HG02763 (cell line): ENCODE measurements at regions not wholly inside any gene's neighbourhood (a gene's known extent, or its start where the extent isn't known, plus 50 kb on each side); places are given as distances from the start of the nearest gene placed in this dataset.

Source experiments
- ATAC-seq: cut with Tn5 transposase; IDR thresholded peaks from one replicate; pipeline ENCODE4 v1.9.1; 2021; ENCODE audit warnings: mild to moderate bottlenecking, moderate library complexity; ENCODE audit not compliant: unreplicated experiment

DNA sequence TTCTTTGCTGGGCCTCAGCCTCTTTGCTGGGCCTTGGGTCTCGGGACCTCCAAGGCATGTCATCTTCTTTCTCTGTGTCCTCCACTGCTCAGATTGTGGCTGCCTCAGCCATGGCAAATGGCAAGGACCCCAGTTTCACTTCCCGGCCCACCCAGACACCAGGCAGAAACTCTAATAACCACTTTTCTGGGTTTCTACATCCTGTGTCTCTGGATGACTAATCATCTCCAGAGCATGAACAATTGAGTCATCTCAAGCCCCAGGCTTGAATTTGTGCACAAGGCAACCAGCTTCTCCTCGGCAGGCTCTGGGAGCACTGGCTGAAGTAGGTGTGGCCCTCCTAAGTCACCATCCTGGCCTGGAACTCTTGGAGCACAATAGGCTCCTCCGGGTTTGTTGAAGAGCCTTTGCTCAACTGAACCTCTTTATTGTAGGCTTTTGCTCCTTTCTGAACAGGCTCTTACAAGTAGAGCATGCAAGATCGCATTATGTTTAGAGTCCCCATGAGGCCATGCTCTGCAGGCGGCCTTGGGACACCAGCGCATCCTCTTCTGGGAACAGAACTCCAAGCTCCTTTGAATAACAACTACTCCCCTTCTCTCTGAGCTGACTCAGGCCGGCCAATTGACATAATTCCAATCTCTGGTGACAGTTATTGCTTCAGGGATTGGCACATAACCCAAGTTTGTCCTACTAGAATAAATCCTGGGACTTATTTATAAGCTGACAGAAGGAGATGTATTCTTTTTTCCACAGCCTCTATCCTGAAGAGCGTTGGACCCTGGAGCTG lies 218.1 kb downstream of the WDR11 start:
- peak; percentile 57 for ATAC-seq

- no peak for ATAC-seq
Measured at GRCh38 chr10:121070275-121071070, 219.3 kb downstream of the WDR11 start.

- no peak for ATAC-seq
Measured at GRCh38 chr10:121071901-121072300, 220.7 kb downstream of the WDR11 start.

DNA sequence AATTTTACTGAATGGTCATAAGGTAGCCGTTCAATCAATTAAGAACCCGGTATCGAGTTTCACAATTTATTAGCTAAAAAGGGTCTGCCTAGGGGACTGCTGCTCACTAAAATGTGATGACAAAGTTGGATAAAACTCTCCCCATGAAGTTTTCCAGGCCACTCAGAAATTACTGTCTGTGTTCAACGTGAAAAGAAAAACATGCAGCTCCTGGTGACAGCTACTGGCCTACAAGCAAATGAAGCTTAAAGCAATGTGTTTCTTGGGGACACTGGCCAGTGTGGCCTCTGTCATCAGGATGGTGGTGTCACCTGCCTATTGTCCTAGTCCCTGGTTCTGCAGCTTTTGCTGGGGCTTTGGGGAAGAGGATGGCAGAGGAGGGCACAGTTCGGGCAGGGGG lies 222.6 kb downstream of the WDR11 start:
- no peak for ATAC-seq

- no peak for ATAC-seq
Measured at GRCh38 chr10:121076776-121077715, 225.9 kb downstream of the WDR11 start.

DNA sequence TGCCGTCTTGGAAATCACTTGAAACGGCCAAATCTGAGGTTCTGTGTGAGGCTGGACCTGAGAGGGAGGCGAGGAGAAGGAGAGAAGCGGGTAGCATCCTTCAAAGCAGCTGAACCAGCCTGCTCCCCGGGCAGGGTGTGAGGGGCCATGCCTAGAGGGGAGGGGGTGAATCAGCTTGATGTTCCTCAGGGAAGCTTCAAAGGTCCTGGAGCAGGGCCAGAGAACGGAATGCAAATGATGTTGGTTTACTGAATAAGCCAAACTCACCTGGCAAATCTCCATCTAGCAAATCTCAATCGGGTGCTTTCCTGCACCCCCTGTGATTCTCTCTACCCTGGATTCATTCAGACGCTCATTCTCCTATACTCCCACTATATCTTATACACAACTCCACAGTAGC lies 226.9 kb downstream of the WDR11 start:
- no peak for ATAC-seq

- no peak for ATAC-seq
Measured at GRCh38 chr10:121078672-121079102, 227.5 kb downstream of the WDR11 start.

GRCh38 chr10:121079226-121079625 lies 228.1 kb downstream of the WDR11 start:
- ATAC-seq, result no peak

- ATAC-seq, result no peak
Measured at GRCh38 chr10:121080281-121080891, 229.2 kb downstream of the WDR11 start.

DNA sequence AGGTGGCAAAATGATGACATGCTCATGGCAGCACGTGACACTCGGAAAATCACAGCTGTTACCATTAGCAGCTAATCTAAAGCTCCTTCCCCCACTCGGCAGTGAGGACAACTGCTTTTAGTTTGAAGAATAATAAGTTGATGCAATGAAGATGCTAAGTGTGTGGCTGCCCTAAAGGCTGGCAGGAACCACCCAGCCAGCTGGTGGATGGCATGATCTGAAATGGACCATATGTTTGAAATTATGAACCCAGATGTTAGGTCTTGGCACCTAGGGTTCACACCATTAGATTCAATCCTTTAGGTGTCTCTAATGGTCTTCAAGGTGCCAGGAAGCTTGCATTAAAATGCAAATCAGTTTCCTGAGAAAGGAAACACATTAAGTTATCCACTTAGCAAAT lies 230.1 kb downstream of the WDR11 start:
- ATAC-seq, result no peak

DNA sequence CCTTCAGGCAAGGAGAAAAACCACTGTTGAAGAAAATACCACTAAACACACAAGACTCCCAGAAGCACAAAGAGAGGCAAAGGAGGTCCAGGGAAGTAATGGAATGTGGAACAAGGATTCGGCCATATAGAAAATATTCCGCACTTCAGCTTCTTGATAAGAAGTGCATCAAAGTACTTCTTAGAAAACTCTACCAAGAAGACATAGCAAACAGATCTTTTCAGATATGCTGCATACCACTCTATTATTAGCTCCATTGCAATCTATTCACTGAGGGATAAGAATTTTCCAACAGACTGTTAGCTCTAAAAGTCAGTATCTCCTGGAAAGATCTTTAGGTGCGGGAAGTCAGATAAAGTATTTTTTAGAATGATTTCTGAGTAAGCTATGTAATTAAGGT lies 231.8 kb downstream of the WDR11 start:
- ATAC-seq, result no peak

GRCh38 chr10:121084016-121084674 lies 233.0 kb downstream of the WDR11 start:
- no peak for ATAC-seq

DNA sequence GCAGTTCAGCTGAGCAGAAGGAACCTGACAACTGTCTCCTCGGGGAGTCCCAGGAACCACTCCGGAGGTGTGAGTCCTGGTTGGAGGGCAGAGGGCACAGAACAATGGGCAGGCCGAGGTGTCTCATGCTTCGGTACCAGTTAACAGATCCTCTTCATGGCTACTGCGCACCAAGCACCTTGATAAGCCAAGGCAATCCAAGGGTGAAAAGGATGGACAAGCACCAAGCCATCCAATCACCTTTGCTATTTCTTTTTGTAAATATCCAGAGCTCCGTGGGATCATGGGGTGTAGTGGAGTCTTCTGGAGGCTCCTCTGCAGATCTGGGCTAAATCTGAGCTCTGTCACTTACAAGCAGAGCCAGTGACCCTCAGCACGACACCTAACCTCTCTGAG lies 233.5 kb downstream of the WDR11 start:
- no peak for ATAC-seq

DNA sequence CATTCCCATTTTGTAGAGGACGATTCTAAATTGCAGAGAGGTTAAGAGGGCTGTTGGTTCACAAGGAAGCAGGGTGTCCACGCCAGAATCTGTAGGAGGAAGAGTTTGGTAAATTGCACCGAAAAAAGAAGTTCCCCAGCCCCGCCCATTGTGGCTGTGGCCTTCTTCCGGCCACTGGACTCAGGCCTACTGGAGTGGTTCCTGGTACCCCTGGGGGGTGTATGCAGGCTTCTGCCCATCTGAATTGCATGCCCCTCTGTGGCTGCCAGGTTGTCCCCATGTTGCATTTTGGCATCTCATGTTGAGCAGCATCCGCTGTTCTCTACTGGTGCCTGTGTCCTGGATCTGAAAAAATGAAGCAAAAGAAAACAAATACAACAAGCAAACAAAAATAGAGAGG lies 234.2 kb downstream of the WDR11 start:
- ATAC-seq, result no peak

- ATAC-seq, result no peak
Measured at GRCh38 chr10:121087129-121087528, 236.0 kb downstream of the WDR11 start.

DNA sequence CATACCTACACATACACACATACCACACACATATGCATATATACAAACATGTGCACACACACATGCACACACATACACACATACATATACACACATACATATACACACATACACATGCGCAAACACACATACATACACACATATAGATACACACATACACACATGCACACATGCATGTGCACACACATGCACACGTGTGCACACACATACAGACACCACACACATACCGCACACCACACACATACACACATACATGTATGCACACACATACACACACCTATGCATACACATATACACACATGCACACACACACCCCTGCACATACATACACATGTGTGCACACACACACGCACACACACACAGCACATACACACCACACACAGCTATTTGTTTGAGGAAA lies 236.5 kb downstream of the WDR11 start:
- no peak for ATAC-seq

DNA sequence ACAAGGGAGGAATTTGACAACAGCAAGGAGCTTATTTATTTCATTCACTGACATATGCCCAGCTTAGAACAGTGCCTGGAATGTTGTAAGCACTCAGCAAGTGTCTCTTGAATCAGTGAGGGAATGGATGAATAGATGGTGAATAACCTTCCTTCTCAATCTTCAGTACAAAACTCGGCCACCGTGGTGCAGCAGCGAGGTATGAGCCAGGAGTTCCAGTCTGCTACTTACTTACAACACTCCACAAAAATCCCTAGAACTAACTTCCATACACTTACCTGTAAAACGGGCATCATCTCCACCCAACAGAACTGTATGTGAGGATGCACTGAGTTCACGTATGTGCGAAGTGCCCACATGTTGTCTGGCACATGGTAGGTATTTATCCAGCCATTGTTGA lies 237.4 kb downstream of the WDR11 start:
- no peak for ATAC-seq

- no peak for ATAC-seq
Measured at GRCh38 chr10:121089434-121089833, 238.3 kb downstream of the WDR11 start.

- ATAC-seq, result no peak
Measured at GRCh38 chr10:121091961-121092719, 241.0 kb downstream of the WDR11 start.

GRCh38 chr10:121092720-121093095 lies 241.5 kb downstream of the WDR11 start:
- ATAC-seq, result no peak
